Epithelial cell of proximal tubule (primary cell): ENCODE measurements at regions not wholly inside any gene's neighbourhood (a gene's known extent, or its start where the extent isn't known, plus 50 kb on each side); places are given as distances from the start of the nearest gene placed in this dataset.

Experiments
- DNase-seq: peaks from one replicate; pipeline ENCODE4 v3.0.0-alpha.2; 2011; ENCODE audit warnings: low read depth
- H3K4me3 ChIP-seq: 2 replicates; pipeline ENCODE4 v1.5.1; 2011; ENCODE audit warnings: low read depth, mild to moderate bottlenecking, low read length
- CTCF ChIP-seq: conservative IDR thresholded peaks from 2 replicates; pipeline ENCODE4 v1.5.1; 2012; ENCODE audit warnings: low read depth, mild to moderate bottlenecking, low read length

- no peak for DNase-seq
- no peak for TF ChIP-seq CTCF
- H3K4me3 ChIP-seq: no peak overlapping the region
These were observed 968.6 kb upstream of the RBFOX1 start for GRCh38 chr16:6363896-6364607.

GRCh38 chr16:6363396-6363795 is 969.2 kb upstream of the RBFOX1 start:
- no peak for DNase-seq
- TF ChIP-seq CTCF: no peak
- no peak overlapping the region for H3K4me3 ChIP-seq

- no peak for DNase-seq
- H3K4me3 ChIP-seq: no peak overlapping the region
- no peak for TF ChIP-seq CTCF
These were observed 970.3 kb upstream of the RBFOX1 start for GRCh38 chr16:6362321-6362720.

- DNase-seq: no peak
- TF ChIP-seq CTCF: no peak
These were observed 972.0 kb upstream of the RBFOX1 start for GRCh38 chr16:6360641-6361040.

GRCh38 chr16:6356911-6357310 is 975.7 kb upstream of the RBFOX1 start:
- DNase-seq: no peak
- H3K4me3 ChIP-seq: no peak overlapping the region
- TF ChIP-seq CTCF: no peak

More at GRCh38 chr16:6360641-6361040, 972.0 kb upstream of the RBFOX1 start:
- no peak overlapping the region for H3K4me3 ChIP-seq

- no peak for TF ChIP-seq CTCF
- no peak overlapping the region for H3K4me3 ChIP-seq
- no peak for DNase-seq
These were observed 982.9 kb upstream of the RBFOX1 start for GRCh38 chr16:6349725-6350124.

GRCh38 chr16:6345090-6345489 is 987.6 kb upstream of the RBFOX1 start:
- DNase-seq: no peak
- no peak for TF ChIP-seq CTCF
- no peak overlapping the region for H3K4me3 ChIP-seq
